EH (cell line): ENCODE measurements at regions not wholly inside any gene's neighbourhood (a gene's known extent, or its start where the extent isn't known, plus 50 kb on each side); places are given as distances from the start of the nearest gene placed in this dataset.

Experiments
- DNase-seq: peaks from one replicate; pipeline ENCODE4 v3.0.0-alpha.2; 2015; ENCODE audit warnings: low read depth

DNA sequence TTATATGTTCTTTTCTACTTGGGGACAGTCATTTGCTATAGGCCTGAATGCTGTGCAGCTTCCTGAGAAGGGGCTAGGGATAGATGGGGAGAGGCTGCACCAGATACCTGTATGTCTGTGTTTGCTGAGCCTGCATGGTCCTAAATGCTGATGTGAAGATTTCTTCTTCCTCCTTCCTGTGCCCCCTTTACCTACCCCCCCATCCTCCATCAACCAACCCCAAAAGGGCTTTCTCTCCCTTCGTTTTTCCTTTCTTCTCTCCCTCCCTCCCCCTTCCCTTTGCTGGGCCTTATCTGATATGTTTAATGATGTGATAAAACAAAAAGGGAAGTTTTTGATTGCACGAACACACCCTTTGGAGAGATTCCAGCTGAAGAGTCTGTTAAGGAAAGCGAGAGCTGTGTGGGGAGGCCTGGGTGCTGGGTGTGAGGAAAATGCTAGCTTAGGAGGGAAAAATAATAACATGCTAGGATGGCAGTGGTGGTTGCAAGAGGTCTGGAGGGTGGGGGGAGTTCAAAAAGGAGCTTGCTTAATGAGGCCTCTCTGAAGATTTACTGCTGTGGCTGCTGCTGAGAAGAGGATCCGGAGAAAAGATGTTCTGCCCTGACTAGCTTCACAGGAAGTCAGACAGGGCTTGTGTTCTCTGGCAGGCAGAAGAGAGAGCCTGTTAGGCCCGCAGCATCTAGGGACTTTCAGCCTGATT is 101.8 kb downstream of the SAMD9 start:
- peak; percentile 79 for DNase-seq

DNA sequence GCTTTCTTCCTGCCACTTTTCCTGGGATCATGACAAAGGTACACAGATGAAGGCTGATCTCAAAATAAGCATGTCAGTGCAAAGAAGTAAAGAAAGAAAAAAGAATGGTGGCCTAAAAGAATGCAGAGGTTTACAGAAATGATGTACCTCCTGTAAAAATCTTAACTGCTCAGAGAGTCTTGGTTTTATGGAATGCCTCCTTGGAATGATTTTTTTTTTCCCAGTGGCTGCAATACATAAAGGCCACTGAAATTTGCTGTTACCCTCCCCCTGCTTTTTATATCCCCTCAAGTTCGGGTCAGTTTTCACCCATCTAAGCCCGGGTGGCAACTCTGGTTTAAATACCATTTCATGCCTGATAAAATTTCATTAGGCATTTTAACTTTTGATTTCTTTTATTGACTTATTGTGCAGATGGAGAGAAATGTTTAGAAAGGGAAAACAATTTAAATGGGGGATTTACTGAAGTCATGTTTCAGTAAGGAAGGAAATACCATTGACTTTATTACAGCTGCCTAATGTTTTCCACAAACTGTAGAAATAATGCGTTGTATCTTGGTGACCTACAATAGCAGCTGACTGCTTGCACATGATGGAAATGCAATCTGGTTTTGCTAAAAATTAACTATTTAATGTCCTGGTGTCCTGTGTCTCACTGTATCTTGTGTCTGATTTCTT is 102.5 kb downstream of the SAMD9 start:
- peak; percentile 87 for DNase-seq

DNA sequence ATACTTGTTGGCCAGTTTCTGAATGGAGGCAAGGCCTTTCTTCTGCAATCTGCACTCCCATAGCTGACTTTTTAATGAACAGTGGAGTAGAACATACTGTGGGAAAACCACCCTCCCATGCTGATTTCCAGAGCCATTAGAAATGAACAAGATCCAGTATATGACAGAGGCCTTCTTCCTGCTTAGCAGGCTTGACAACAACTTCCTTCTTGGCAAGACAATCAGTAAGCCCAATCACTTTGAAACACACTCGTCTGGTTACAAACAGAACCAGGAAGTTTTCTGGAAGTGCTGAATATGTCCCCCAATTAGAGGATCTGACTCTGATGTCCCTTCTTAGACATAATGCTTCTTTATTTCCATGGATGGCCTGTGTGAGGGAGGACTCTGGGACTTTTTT is 103.4 kb downstream of the SAMD9 start:
- no peak for DNase-seq

DNA sequence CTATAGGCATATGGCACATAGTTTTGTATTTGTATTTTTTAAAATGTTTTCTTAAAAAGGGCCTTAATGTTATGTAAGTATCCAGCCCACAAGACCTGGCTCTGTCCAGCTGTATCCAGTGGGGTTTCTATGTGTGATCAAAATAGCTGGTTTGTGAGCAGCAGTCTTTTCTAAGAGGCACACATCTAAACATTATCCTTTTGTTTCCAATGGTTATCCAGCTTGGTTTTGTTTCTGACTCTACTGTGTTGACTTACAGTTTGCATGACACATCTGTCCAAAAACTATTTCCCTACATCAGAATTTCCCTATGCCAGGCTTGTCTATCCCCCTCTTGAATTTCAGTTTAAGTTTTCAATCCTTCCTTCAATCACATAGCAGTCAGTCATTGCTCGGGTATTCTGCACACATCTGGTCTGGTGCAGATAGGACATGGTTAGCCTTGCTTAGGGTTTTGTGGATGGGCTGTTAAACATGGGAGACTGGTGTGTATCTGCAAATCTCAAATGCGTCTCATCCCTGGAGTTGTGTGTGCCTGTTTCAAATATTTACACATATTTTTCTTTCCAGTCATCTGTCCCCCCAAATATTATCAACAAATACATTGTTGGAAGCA is 104.2 kb downstream of the SAMD9 start:
- DNase-seq, result no peak

DNA sequence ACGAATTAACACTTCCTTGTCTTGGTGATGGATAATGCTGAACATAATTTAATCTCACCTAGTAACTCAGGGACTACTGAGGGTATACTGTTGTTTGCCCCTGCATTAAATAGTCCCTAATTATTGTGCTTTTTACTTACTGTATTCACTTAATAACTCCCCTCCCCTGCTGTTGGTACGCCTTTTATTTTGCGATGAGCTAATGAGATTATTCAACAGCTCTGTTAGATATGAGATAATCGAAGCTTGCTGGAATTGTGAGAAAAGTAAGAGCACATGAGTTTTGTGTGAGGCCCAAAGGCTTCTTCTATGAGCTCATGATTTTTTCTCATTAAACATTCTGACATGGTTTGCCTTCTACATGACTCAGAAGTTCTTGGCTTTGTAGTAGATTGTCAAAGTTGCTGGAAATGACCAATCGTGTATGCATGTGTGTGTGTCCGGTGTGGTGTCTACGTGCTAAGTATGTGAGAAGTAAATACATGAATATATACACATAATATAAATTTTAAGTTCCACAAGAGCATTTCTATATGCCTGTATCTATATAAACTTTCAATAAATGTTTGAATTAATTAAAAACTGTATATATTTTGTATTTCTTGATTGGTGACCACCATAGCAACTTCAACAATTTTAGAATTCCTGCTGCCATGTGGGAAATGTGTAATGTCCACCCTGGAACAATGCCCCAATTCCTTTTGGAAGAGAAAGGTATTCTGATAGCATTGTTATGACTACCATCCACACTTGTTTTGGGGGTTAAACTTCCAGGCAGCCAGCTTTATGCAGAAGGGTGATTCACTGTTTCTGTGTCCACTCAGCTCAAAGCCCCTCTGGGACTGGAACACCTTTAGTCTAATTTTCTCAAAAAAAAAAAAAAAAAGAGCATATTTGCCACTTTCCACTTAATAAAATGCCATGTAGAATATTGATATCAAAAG is 106.2 kb downstream of the SAMD9 start:
- DNase-seq, result peak; percentile 96

DNA sequence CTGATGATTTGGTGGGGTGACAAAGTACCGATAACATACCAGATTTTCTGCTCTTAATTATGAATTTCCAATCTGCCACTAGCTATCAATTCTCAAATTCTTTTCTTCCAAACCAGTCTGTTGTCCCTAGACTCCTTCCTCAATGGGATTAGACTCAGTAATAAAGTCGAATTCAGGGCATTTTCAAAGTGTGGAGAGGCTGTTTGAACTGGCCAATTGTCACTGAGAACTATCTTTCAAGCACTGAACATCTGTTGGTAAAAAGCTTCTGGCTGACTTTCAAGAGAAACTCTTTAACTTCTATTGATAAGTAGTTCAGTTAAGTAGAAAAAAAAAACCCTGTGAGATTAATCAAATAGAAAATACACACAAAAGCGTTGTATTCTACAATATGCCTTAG is 108.9 kb downstream of the SAMD9 start:
- DNase-seq, result no peak

DNA sequence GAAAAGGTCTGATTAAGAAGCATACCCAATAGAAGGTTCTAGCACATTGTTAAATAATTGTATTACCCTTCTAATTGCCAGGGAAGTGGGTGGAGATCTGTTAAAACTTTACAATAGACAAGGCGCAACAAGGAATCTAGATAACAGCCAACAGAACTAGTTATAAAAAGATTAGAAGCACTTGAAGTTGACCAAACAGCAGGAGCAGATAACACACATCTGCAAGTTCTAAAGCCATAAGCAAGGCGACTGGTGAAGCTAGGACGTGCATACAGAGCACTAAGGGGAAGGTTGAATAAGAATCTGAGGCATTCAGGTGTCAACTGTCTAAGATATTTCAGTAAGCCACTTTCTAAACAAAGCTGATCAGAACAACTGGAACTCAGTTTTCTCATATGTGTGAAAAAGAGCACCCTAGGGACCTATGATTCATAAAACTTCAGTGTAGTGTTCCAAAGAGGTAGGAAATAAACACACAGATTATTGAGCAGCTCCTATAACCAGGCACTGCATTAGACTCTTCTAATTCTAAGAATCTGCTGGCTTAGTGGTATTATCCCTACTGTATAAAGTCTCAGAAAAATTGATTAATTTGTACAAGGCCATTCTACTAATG is 111.2 kb downstream of the SAMD9 start:
- DNase-seq, result no peak

DNA sequence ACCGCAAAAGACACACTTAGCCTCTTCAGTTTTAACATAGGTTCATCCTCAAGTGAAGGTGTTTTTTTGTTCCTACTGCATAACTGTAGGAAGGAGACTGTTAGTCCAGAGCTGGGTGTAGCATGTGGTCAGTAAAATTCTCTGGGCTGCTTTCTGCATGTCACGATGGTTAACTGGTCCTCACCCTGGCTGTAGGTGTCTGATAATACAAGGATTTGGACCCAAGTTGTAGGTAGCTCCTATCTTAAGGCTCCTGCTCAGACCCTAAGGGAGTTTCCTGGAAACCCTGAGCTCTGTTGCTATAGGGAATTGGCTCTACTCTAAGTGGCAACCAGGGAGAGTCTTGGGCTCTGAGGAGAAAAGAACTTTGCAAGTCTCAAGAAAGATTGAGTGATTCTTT is 112.9 kb downstream of the SAMD9 start:
- no peak for DNase-seq

DNA sequence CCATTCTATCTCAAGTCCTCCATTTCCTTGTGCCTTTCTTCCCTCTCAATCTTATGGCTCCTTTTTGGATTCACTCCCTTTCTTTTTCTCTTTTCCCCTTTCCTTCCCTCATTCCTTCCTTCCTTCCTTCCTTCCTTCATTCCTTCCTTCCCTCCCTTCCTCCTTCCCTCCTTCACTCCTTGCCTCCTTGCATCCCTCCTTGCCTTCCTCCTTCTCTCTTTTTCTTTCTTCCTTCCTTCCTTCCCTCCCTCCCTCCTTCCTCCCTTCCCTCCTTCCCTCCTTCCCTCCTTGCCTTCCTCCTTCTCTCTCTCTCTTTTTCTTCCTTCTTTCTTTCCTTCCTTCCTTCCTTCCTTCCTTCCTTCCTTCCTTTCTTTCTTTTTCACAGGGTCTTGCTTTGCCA is 120.1 kb downstream of the SAMD9 start:
- DNase-seq, result no peak

DNA sequence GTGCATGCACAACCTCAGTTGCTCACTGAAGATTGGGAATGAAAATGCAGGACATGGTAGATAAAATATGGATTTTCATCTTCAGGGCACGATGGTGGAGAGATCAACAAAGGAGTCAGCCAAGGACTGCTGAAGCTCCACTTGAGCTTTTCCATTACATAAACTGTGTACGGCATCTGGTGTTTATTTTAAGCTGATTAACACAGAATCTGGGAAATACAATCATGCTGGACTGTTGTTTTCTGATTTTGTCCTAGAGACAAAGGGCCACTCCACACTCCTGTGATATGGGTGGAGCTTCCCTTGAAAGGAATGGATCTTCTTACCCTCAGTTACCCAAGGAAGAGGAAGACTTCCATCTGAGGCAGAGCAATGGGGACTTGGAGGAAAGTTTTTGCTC is 120.6 kb downstream of the SAMD9 start:
- no peak for DNase-seq

DNA sequence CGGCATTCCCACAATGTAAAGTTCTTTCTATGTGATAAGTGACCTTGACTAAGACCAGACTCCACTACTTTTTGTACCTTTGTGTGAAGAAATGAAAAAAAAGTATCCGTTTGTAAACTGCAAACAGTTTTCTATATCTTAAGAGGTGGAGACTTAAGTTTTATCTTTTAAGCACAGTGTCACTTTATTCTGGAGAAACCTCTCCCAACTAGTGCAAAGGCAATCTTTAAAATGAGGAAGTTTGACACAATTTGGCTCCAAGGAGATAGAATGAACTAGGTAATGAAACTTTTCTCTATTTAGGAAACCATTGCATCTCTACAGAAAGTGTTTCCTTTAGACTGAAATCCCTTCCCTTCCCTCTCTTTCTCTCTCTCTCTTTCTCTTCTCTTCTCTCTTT is 122.9 kb downstream of the SAMD9 start:
- no peak for DNase-seq

DNA sequence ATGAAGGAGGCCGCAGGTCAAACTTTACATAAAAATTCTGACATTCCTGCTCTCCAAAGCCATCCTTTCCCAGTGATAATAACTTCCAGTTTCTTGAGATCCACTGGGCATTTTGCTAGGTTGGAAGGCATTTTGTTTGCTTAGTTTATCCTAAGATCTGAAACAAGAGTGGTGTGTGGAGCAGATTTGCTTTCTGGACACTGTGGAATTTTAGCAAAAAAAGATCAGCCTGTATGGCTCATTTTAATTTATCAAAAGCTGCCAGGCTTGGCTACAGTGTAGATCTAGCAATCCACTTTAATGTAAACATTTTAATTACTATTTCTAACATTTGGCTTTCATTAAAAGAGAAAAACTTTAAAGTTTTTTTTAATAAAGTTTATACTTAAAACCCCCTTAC is 124.8 kb downstream of the SAMD9 start:
- DNase-seq, result no peak

DNA sequence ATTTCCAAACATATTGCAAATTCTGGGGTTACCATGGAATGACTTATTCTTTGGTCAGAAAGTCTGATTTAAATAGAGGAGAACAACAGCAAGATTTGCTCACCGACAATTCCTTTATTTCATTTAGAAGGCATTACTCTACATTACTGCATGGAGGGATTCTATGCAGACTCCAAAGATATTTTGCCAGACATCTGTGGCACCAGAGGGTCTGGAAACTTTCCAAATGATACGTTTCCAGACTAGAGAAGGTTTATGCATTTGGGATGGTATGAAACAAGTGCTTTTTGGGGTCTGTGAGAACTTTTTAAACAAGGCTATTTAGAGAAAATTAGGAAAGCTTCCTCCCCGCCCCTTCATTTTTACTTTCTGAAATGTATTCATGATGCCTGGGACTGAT is 125.3 kb downstream of the SAMD9 start:
- DNase-seq, result no peak

DNA sequence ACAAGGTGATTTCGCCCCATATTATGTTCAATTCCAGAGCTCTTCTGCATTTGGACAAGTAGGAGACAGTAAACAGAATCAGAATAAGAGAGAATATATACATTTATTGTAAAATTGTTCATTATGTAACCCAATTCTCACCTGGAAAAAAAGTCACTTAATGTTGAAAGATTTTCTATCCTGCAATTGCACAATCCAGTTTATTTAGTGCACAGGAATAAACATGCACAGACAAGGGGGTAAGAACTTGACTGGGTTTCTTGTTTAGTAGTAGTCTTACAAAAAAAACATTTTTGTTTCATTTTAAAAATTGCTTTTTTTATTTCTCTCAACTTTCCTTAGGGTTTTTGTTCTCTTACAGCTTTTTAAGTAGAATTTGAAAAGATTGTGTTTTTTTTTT is 126.6 kb downstream of the SAMD9 start:
- DNase-seq, result no peak

DNA sequence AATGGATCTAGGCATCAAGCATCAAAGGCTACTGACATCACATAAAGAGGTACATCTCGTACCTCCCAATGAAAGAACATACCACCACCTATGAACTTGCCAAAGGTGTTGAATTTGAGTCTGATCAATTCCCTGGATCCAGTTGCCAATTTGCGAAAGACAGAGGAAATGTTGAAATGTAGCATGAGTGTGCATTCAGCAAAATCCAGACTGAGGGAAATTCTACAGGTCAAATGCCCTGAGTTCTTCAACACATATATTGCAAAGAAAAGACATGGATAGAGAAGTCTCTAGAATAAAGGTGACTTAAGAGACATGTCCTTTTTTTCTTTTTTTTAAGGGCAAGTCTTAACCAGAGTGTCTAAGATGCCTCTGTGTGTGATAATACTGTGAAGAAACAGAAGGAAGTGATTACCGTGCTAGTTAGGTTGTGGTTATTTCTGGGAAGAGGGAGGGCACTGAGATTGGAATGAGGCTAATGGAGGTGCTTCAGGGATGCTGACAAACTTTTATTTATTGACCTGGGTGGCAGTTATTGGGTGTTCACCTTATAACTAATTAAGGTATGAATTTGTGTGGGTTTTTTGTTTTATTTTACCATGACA is 128.7 kb downstream of the SAMD9 start:
- peak; percentile 51 for DNase-seq

DNA sequence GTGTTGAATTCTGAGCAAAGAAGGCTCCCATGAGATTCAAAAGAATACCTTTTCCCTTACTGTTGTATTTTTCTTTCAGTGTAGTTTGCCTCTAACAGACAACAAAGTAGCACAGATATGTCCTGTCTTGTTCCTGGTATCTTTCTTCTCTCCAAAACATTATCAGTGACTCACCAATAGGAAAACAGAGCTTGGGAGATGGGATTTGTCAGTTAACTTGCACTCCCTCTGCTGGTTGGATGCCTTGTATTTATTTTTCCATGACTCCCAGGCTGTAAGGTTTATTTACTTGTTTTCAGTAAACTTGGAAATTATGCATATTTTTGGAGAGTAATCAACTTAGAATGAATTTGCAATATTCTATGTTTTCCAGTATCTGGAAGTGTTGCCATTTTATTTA is 129.7 kb downstream of the SAMD9 start:
- peak; percentile 66 for DNase-seq

DNA sequence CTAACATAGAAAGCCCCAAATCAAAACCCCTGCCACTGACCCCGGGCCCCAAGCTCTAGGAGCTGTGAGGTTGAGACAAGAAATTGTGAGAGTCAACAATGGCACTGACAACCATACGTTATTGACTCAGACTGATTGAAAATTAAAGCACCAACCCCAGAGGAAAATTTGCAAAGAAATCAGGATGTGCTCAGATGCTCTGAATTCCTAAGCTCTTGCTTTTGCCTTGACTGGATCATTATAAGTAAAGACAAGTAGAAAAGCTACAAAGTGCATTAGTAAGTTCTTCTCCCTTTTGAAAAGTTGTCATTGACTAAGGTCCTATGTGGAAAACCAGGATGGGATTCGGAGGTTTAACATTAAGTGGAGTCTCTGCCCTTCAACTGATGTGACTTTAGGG is 130.2 kb downstream of the SAMD9 start:
- peak; percentile 54 for DNase-seq

DNA sequence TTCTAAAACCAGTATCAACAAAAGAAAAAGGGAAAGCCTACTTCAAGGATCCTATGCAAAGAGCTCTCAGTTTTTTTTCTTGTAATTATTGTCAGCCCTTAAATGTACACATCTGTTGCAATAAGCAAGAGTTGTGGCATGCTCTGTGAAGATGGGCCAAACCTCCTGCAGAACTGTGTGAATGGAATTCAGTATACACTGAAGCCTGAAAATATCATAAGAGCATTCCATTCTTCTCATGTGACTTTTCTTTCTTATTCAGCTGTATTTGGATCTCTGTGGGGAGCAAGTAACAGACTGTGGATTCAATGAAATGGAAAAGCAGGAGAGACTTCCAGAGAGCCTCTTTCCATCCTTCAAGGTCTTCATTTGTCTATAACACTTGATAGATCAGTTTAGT is 130.7 kb downstream of the SAMD9 start:
- DNase-seq, result peak; percentile 83

DNA sequence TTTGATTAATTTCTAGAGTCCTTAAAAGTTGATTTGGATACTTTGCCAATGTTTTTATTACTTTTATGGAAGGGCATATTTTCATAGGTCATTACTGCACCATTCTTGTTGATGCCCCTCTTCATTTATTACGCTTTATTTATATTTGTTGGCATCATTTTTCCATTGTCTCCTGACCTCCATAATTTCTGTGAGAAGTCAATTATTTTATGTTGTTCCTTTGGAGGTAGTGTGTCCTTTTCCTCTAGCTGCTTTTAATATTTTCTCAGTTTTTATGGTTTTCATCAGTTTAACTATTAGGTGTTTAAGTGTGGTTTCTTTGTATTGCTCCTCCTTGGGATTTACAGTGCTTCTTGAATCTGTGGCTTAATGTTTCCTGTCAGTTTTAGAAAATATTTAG is 134.9 kb downstream of the SAMD9 start:
- no peak for DNase-seq

DNA sequence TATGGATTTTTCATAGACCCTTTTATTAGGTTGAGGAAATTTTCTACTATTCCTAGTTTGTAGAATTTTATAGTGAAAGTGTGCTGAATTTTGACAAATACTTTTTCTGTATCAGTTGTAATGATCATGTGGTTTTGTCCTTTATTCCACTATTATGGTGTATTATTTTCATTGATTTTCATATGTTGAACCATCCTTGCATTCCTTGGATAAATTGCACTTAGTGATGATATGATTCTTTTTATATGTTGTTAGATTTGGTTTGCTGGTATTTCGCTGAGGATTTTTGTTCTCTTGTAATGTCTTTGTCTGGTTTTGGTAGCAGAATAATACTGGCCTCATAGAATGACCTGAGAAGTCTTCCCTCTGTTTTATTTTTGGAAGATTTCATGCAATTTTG is 140.6 kb upstream of the CDK6 start:
- no peak for DNase-seq

DNA sequence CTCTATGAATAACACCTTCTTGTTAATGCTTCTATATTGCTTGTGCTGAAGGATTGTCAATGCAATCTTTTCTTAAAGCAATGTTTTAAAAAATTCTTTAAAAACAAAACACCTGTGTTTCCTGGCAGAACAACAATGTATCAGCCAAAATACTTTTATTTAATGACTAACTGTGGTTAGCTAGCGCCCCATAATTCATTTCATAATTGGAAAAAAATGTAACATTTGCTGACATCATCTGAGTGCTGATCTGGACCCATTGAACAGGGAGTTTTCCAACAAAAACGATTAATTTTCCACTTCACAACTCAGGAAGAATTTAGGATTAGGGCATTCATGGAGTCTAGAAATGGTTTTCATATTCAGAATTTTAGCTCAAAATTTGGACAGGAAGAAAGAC is 137.6 kb upstream of the CDK6 start:
- DNase-seq, result peak; percentile 20

DNA sequence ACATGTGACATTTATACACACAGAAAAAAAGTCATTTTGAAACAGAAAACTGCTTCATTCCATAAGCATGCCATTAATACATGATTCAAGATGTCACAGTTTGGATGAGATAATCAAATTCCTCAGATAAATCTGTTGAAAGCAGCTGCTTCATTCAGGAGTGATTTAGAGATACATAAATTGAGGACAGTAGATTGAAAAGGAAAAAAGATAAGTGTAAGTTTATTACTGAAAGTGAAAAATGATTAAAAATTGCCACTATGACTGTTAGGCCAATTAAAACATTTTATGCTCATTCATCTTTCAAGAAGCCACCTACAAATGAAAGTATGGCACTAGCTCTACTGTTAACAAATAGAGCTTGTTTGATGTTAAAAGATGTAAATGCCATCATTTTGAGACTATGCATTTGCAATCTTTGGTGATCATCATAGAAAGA is 136.9 kb upstream of the CDK6 start:
- peak; percentile 59 for DNase-seq
